Common myeloid progenitor, CD34-positive (primary cell): ENCODE measurements at regions not wholly inside any gene's neighbourhood (a gene's known extent, or its start where the extent isn't known, plus 50 kb on each side); places are given as distances from the start of the nearest gene placed in this dataset.
"Not testable (repeated sequence)": the region's sequence is repeated elsewhere in the genome, so short reads cannot be mapped to it uniquely, and the experiment has no call there.

ENCODE experiments used
- CTCF ChIA-PET: fragments of 350-600 bp; sonication (Branson Sonifier 250); formaldehyde crosslinking; loops from one replicate; lab custom pipeline; 2021; ENCODE audit warnings: antibody characterized with exemption; lab: Charles Lee
- POLR2A ChIA-PET: fragments of 350-600 bp; sonication (Branson Sonifier 250); formaldehyde crosslinking; loops from one replicate; lab custom pipeline; 2021; ENCODE audit warnings: antibody characterized with exemption; lab: Charles Lee
- DNase-seq, 3 donors: peaks; one replicate each; pipeline versions ENCODE4 v3.0.0 to v3.0.0-alpha.2; 2013
- H3K27ac ChIP-seq, 2 experiments: 1 replicate in 1 of 2; 2 replicates in 1 of 2; pipeline ENCODE4 v1.7.0; 2013; ENCODE audit warnings: inconsistent platforms in 2 of 2, low read length in 2 of 2, mild to moderate bottlenecking in 2 of 2, low read depth in 1 of 2, moderate library complexity in 1 of 2; ENCODE audit not compliant: severe bottlenecking in 2 of 2, insufficient read depth in 1 of 2, poor library complexity in 1 of 2
- H3K27me3 ChIP-seq, 5 experiments: replicated peaks in 2 of 5; 1 replicate in 3 of 5; 2 replicates in 2 of 5; pipeline versions ENCODE4 v1.6.1 to v1.7.0; 2013; ENCODE audit warnings: low read length in 4 of 5, mild to moderate bottlenecking in 2 of 5, moderate library complexity in 2 of 5, inconsistent platforms in 1 of 5; ENCODE audit not compliant: insufficient read depth in 5 of 5, control insufficient read depth in 4 of 5
- H3K36me3 ChIP-seq, 4 experiments: 1 replicate in 2 of 4; 2 replicates in 2 of 4; pipeline versions ENCODE4 v1.6.1 to v1.7.0; 2013; ENCODE audit warnings: low read length in 3 of 4, control low read depth in 1 of 4, mild to moderate bottlenecking in 1 of 4; ENCODE audit not compliant: control insufficient read depth in 4 of 4, insufficient read depth in 4 of 4
- H3K4me1 ChIP-seq, 4 experiments: 1 replicate in 3 of 4; 2 replicates in 1 of 4; pipeline versions ENCODE4 v1.6.1 to v1.7.1; 2013; ENCODE audit warnings: low read length in 3 of 4, mild to moderate bottlenecking in 3 of 4, control low read depth in 1 of 4, inconsistent platforms in 1 of 4, moderate library complexity in 1 of 4; ENCODE audit not compliant: control insufficient read depth in 4 of 4, insufficient read depth in 4 of 4; ENCODE audit errors: control extremely low read depth in 1 of 4
- H3K4me3 ChIP-seq, 7 experiments: 1 replicate in 4 of 7; 2 replicates in 3 of 7; pipeline versions ENCODE4 v1.5.1 to v1.7.0; 2013; ENCODE audit warnings: mild to moderate bottlenecking in 7 of 7, low read length in 6 of 7, moderate library complexity in 6 of 7, inconsistent platforms in 2 of 7, low read depth in 2 of 7, control low read depth in 1 of 7; ENCODE audit not compliant: insufficient read depth in 4 of 7, control insufficient read depth in 1 of 7; ENCODE audit errors: extremely low read depth in 1 of 7
- H3K9me3 ChIP-seq, 5 experiments: 1 replicate in 4 of 5; 2 replicates in 1 of 5; pipeline versions ENCODE4 v1.6.1 to v1.7.1; 2013; ENCODE audit warnings: low read length in 4 of 5, mild to moderate bottlenecking in 2 of 5, inconsistent platforms in 1 of 5, low read depth in 1 of 5, moderate library complexity in 1 of 5; ENCODE audit not compliant: control insufficient read depth in 4 of 5, insufficient read depth in 2 of 5; ENCODE audit errors: control extremely low read depth in 1 of 5
- WGBS: methylation state at CpG from one replicate; pipeline ENCODE4 v1.1.5; 2013; ENCODE audit not compliant: insufficient coverage; 5-methylcytosine and 5-hydroxymethylcytosine counted together

GRCh38 chr2:190005513-190005912 lies 57.0 kb downstream of the MSTN start:
- Histone ChIP-seq H3K9me3 (peaks cover 0 to 2% (median 0%) of the 10 kb centered on the region in 5 experiments), H3K27me3 (no peaks in the 10 kb centered on the region), H3K4me1 (no peaks in the 10 kb centered on the region), H3K36me3 (no peaks in the 10 kb centered on the region), H3K4me3 (no peak overlapping the region), H3K27ac (no peak overlapping the region)
- no peak for DNase-seq
- ChIA-PET CTCF (no interaction called here), POLR2A (no interaction called here)

- DNase-seq, result no peak
- no peaks in the 10 kb centered on the region for H3K36me3 ChIP-seq
- no peaks in the 10 kb centered on the region for H3K4me1 ChIP-seq
- no peaks in the 10 kb centered on the region for H3K27me3 ChIP-seq
- no peak overlapping the region for H3K4me3 ChIP-seq
- 100% methylated on average over 6 of the region's 7 CpGs for WGBS
- H3K27ac ChIP-seq, result no peak overlapping the region
- POLR2A ChIA-PET, result no interaction called here
- CTCF ChIA-PET, result no interaction called here
- H3K9me3 ChIP-seq, result peaks cover 0 to 27% (median 3%) of the 10 kb centered on the region in 5 experiments
Measured at GRCh38 chr2:189999661-190000060, 62.9 kb downstream of the MSTN start.

GRCh38 chr2:189998665-189999064 lies 63.9 kb downstream of the MSTN start:
- H3K27ac ChIP-seq, DNase-seq, POLR2A ChIA-PET, H3K27me3 ChIP-seq, H3K4me3 ChIP-seq, CTCF ChIA-PET, H3K36me3 ChIP-seq, H3K4me1 ChIP-seq: not testable (repeated sequence)
- H3K9me3 ChIP-seq, result peaks cover 0 to 27% (median 3%) of the 10 kb centered on the region in 5 experiments
- no CpG with 5 or more reads among the region's 2 CpGs for WGBS

GRCh38 chr2:189997016-189997415 lies 65.5 kb downstream of the MSTN start:
- no peaks in the 10 kb centered on the region for H3K27me3 ChIP-seq
- no peak for DNase-seq
- CTCF ChIA-PET, result no interaction called here

GRCh38 chr2:189995679-189996078 lies 66.8 kb downstream of the MSTN start:
- POLR2A ChIA-PET, result no interaction called here
- H3K4me1 ChIP-seq, result no peaks in the 10 kb centered on the region
- CTCF ChIA-PET, result no interaction called here
- H3K9me3 ChIP-seq, result peaks cover 0 to 25% (median 3%) of the 10 kb centered on the region in 5 experiments
- no peak overlapping the region for H3K4me3 ChIP-seq
- DNase-seq, result no peak
- H3K27ac ChIP-seq, result no peak overlapping the region
- no peaks in the 10 kb centered on the region for H3K27me3 ChIP-seq
- H3K36me3 ChIP-seq, result no peaks in the 10 kb centered on the region
- no CpG with 5 or more reads among the region's 2 CpGs for WGBS

More at GRCh38 chr2:189997016-189997415, 65.5 kb downstream of the MSTN start:
- Histone ChIP-seq H3K9me3 (peaks cover 0 to 27% (median 3%) of the 10 kb centered on the region in 5 experiments), H3K27ac (no peak overlapping the region), H3K4me3 (no peak overlapping the region), H3K4me1 (no peaks in the 10 kb centered on the region), H3K36me3 (no peaks in the 10 kb centered on the region)
- 100% methylated on average over 1 of the region's 1 CpG for WGBS
- POLR2A ChIA-PET, result no interaction called here

- ChIA-PET POLR2A (no interaction called here), CTCF (interaction anchor here (0.6 kb wide), 1 partner anchor 1572 kb away, joined by 3 read pairs; no protein-coding TSS in a partner anchor)
Measured at GRCh38 chr2:189982780-189983394, 79.6 kb downstream of the MSTN start.

GRCh38 chr2:189982087-189982486 lies 80.4 kb downstream of the MSTN start:
- Histone ChIP-seq H3K9me3 (peaks cover 13 to 31% (median 21%) of the 10 kb centered on the region in 5 experiments), H3K36me3 (no peaks in the 10 kb centered on the region), H3K27ac (no peak overlapping the region), H3K4me3 (no peak overlapping the region), H3K27me3 (no peaks in the 10 kb centered on the region), H3K4me1 (no peaks in the 10 kb centered on the region)
- POLR2A ChIA-PET, result no interaction called here
- CTCF ChIA-PET, result no interaction called here
- no peak for DNase-seq

More at GRCh38 chr2:189982780-189983394, 79.6 kb downstream of the MSTN start:
- Histone ChIP-seq H3K4me1 (no peaks in the 10 kb centered on the region), H3K27me3 (no peaks in the 10 kb centered on the region), H3K27ac (no peak overlapping the region), H3K4me3 (no peak overlapping the region), H3K36me3 (no peaks in the 10 kb centered on the region), H3K9me3 (peaks cover 11 to 34% (median 21%) of the 10 kb centered on the region in 5 experiments)
- 92% methylated on average over 5 of the region's 5 CpGs for WGBS
- DNase-seq, result peak in 2 of 3 donors; percentile 0 to 1
